AG10803 (cell line): ENCODE measurements at regions not wholly inside any gene's neighbourhood (a gene's known extent, or its start where the extent isn't known, plus 50 kb on each side); places are given as distances from the start of the nearest gene placed in this dataset.
"Not testable (repeated sequence)": the region's sequence is repeated elsewhere in the genome, so short reads cannot be mapped to it uniquely, and the experiment has no call there.

Source experiments
- DNase-seq: peaks from one replicate; pipeline ENCODE4 v3.0.0; 2010; ENCODE audit warnings: low read depth
- H3K4me3 ChIP-seq: 2 replicates; pipeline ENCODE4 v1.5.1; 2011; ENCODE audit warnings: mild to moderate bottlenecking, low read length, control low read depth
- CTCF ChIP-seq: conservative IDR thresholded peaks from 2 replicates; pipeline ENCODE4 v1.5.1; 2011; ENCODE audit warnings: mild to moderate bottlenecking, low read length, control low read depth, inconsistent platforms

DNA sequence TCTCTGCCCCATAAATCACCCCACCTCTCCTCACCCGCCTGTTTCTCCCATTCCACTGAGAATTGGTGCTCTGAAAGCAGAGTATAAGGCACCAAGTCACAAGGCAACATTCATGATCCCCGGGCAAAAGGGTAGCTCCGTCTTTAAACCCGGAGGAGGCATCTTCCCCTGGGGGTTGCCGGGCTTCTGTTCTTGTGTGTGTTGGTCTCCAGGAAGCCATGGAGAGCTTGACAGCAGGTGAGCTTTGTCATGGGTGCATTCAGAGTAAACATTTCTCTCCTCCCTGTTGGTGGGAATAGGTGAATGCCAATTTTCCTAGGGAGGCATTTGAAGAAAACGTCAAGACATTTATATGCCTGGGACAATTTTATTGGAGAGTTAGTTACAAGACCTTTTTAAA is 275.5 kb upstream of the USP9Y start:
- DNase-seq, result no peak
- no peak overlapping the region for H3K4me3 ChIP-seq
- TF ChIP-seq CTCF, result no peak

DNA sequence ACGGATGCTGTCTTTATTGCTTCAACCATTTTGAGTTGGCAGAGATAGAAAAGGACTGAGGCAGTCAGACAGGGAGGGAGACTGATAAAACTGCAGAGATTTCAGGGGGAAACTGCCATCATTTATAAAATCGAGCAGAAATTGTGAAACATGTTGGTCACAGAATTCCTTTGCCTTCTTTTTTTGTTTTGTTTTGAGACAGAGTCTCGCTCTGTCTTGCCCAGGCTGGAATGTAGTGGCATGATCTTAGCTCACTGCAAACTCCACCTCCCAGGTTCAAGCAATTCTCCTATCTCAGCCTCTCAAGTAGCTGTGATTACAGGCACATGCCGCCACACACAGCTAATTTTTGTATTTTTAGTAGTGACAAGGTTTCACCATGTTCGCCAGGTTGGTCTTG is 273.7 kb upstream of the USP9Y start:
- TF ChIP-seq CTCF, result no peak
- no peak overlapping the region for H3K4me3 ChIP-seq
- no peak for DNase-seq

- no peak for DNase-seq
- no peak for TF ChIP-seq CTCF
- H3K4me3 ChIP-seq, result no peak overlapping the region
These were observed 269.5 kb upstream of the USP9Y start for GRCh38 chrY:12431546-12431945.

GRCh38 chrY:12438823-12439222 is 262.2 kb upstream of the USP9Y start:
- not testable (repeated sequence) for H3K4me3 ChIP-seq, DNase-seq

GRCh38 chrY:12444200-12444599 is 256.8 kb upstream of the USP9Y start:
- H3K4me3 ChIP-seq, result no peak overlapping the region
- no peak for DNase-seq
- TF ChIP-seq CTCF, result no peak

DNA sequence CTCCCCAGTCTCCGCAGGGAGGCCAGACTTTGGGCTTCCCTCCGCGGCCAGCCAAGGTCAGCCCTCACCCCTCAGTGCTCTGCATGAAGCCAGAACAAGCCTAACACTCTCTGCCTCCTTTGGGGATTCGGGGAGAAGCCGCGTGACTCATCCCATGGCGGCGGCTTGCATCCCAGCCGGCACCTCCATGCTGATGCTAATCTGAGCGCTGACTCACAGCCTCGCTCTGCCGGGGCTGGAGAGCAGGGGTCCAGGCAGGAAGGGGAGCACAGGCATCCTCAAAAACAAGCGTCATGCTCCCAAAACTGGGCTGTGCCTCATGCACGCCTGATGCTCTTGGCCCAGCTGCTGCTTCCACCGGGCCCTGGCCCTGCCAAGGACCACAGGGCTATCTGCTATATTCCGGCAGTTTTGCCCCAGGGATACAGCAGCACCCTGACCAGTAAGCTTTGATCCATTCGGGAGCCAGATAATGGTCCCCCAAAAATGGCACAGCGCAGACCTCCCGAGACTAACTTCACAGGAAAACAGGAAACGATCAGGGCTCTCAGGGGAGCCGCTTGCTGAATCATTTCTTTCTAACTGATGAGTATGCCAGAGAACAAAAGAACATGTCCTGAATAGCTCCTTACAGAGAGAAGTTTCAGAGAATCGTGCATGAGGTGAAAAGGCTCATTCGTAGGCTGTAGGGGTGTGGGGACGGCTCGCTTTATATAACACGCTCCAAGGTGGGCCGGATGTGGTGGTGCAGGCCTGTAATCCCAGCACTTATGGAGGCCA is 254.4 kb upstream of the USP9Y start:
- not testable (repeated sequence) for DNase-seq, H3K4me3 ChIP-seq

DNA sequence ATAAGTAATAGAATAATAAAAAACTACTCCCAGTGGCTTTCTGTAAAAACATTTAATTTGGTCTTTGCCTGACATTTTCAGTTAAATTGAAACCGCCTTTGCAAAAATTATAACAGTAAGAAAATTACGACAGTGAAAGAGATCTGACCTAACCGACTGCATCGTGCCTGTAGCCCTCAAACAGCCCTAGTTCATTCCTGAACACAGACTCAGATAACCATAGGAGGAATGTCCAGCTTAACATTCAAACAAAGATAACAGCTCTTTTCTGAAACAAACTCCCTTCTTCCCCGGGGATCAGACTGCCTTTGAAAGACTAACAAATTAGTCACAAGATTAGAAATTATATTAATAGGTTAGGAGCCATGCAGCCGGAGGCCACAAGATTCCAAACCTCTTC is 252.5 kb upstream of the USP9Y start:
- not testable (repeated sequence) for H3K4me3 ChIP-seq, DNase-seq

GRCh38 chrY:12453318-12453717 is 247.7 kb upstream of the USP9Y start:
- not testable (repeated sequence) for H3K4me3 ChIP-seq, DNase-seq

DNA sequence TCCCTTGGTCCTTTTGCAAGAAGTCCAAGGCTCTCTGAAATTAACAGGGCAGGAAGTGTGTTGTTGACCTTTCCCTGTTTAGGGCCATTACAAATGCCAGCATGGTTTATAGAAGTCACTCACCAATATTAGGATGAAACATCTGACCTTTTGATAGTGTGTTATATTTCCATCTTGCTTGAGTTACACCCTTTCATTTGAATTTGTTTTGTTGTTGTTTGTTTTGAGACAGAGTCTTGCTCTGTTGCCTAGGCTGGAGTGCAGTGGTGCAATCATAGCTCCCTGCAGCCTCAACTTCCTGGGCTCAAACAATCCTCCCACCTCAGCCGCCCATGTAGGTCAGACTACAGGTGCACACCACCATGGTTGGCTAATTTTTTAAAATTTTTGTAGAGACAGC is 241.1 kb upstream of the USP9Y start:
- no peak for DNase-seq
- no peak for TF ChIP-seq CTCF

More for the DNA sequence above, 241.1 kb upstream of the USP9Y start:
- H3K4me3 ChIP-seq, result no peak overlapping the region
